ENCODE measurements at regions not wholly inside any gene's neighbourhood (a gene's known extent, or its start where the extent isn't known, plus 50 kb on each side); places are given as distances from the start of the nearest gene placed in this dataset.

- intact Hi-C loops (cut with micrococcal nuclease) = no loop called here
- no peaks in the 10 kb centered on the region for H3K36me3 ChIP-seq (replicated peaks in 1 of 2; ENCODE audit: control insufficient read depth in 1 of 2, insufficient read depth in 2 of 2, low read length in 2 of 2)
- Mint-ChIP-seq H3K4me1 (no peaks in the 10 kb centered on the region), H3K27me3 (ENCODE audit: low read depth in 3 of 3) (peaks cover 5 to 14% (median 7%) of the 10 kb centered on the region in 3 donors), H3K36me3 (no peaks in the 10 kb centered on the region), H3K27ac (no peak overlapping the region), H3K9me3 (peaks cover 0 to 3% (median 0%) of the 10 kb centered on the region in 7 donors), H3K4me3 (no peak overlapping the region)
- no peak overlapping the region for H2AFZ ChIP-seq (ENCODE audit: insufficient read depth, low read depth, low read length, poor library complexity, severe bottlenecking)
- no peaks in the 10 kb centered on the region for H3K27me3 ChIP-seq (ENCODE audit: control insufficient read depth in 2 of 2, insufficient read depth in 2 of 2, low read length in 2 of 2)
- no peak for DNase-seq
- no peaks in the 10 kb centered on the region for H3K4me1 ChIP-seq (ENCODE audit: control insufficient read depth in 1 of 2, insufficient read depth in 2 of 2, low read length in 2 of 2)
- TF ChIP-seq CTCF (IDR thresholded peaks at IDR 0.05) = no peak
- H3K79me2 ChIP-seq (ENCODE audit: insufficient read depth, low read length) = no peaks in the 10 kb centered on the region
- H4K20me1 ChIP-seq (ENCODE audit: insufficient read depth, low read length) = no peaks in the 10 kb centered on the region
- H3K9me3 ChIP-seq (replicated peaks in 1 of 2; ENCODE audit: control insufficient read depth in 1 of 2, insufficient read depth in 1 of 2, low read length in 2 of 2) = no peaks in the 10 kb centered on the region
- no peak overlapping the region for H3K27ac ChIP-seq (ENCODE audit: low read depth in 1 of 2, low read length in 2 of 2)
- 87% methylated on average over 3 of the region's 4 CpGs for WGBS (ENCODE audit: insufficient coverage)
- no peak overlapping the region for H3K9ac ChIP-seq (ENCODE audit: insufficient read depth, low read length, poor library complexity, severe bottlenecking)
- no peak overlapping the region for H3K4me3 ChIP-seq (replicated peaks in 1 of 3; ENCODE audit: low read depth in 2 of 3, low read length in 3 of 3)
- H3K4me2 ChIP-seq (replicated peaks; ENCODE audit: extremely low read depth, low read length, poor library complexity, severe bottlenecking) = no peak overlapping the region
Measured at GRCh38 chr6:148250975-148251685, 91.5 kb upstream of the SASH1 start.

GRCh38 chr6:148251891-148252290 lies 90.7 kb upstream of the SASH1 start:
- intact Hi-C loops (cut with micrococcal nuclease) = no loop called here
- no peaks in the 10 kb centered on the region for H3K9me3 ChIP-seq (replicated peaks in 1 of 2; ENCODE audit: control insufficient read depth in 1 of 2, insufficient read depth in 1 of 2, low read length in 2 of 2)
- no peak overlapping the region for H3K4me2 ChIP-seq (replicated peaks; ENCODE audit: extremely low read depth, low read length, poor library complexity, severe bottlenecking)
- H3K27me3 ChIP-seq (ENCODE audit: control insufficient read depth in 2 of 2, insufficient read depth in 2 of 2, low read length in 2 of 2) = no peaks in the 10 kb centered on the region
- no peak overlapping the region for H3K27ac ChIP-seq (ENCODE audit: low read depth in 1 of 2, low read length in 2 of 2)
- H2AFZ ChIP-seq (ENCODE audit: insufficient read depth, low read depth, low read length, poor library complexity, severe bottlenecking) = no peak overlapping the region
- H3K27me3 Mint-ChIP-seq (ENCODE audit: low read depth in 3 of 3) = peaks cover 4 to 12% (median 7%) of the 10 kb centered on the region in 3 donors
- no peak for DNase-seq
- TF ChIP-seq CTCF (IDR thresholded peaks at IDR 0.05) = no peak
- H3K27ac Mint-ChIP-seq = no peak overlapping the region
- no peak overlapping the region for H3K4me3 ChIP-seq (replicated peaks in 1 of 3; ENCODE audit: low read depth in 2 of 3, low read length in 3 of 3)
- H3K4me1 ChIP-seq (ENCODE audit: control insufficient read depth in 1 of 2, insufficient read depth in 2 of 2, low read length in 2 of 2) = no peaks in the 10 kb centered on the region
- H3K36me3 Mint-ChIP-seq = no peaks in the 10 kb centered on the region
- H4K20me1 ChIP-seq (ENCODE audit: insufficient read depth, low read length) = no peaks in the 10 kb centered on the region
- WGBS (ENCODE audit: insufficient coverage) = no CpG with 5 or more reads among the region's 7 CpGs
- peaks cover 0 to 3% (median 0%) of the 10 kb centered on the region in 7 donors for H3K9me3 Mint-ChIP-seq
- H3K79me2 ChIP-seq (ENCODE audit: insufficient read depth, low read length) = no peaks in the 10 kb centered on the region
- no peaks in the 10 kb centered on the region for H3K4me1 Mint-ChIP-seq
- no peaks in the 10 kb centered on the region for H3K36me3 ChIP-seq (replicated peaks in 1 of 2; ENCODE audit: control insufficient read depth in 1 of 2, insufficient read depth in 2 of 2, low read length in 2 of 2)
- no peak overlapping the region for H3K4me3 Mint-ChIP-seq
- H3K9ac ChIP-seq (ENCODE audit: insufficient read depth, low read length, poor library complexity, severe bottlenecking) = no peak overlapping the region
